PC-9 (cell line): ENCODE measurements at regions not wholly inside any gene's neighbourhood (a gene's known extent, or its start where the extent isn't known, plus 50 kb on each side); places are given as distances from the start of the nearest gene placed in this dataset.

Source experiments
- CTCF ChIP-seq: fragments of 200-600 bp; sonication (generic); conservative IDR thresholded peaks from 2 replicates; pipeline ENCODE4 v1.6.1; 2017; ENCODE audit warnings: mixed run types, antibody characterized with exemption, mild to moderate bottlenecking, moderate library complexity
- EZH2 ChIP-seq: fragments of 200-600 bp; sonication (generic); IDR thresholded peaks from 2 replicates; pipeline ENCODE4 v1.8.0; 2017; ENCODE audit warnings: antibody characterized with exemption, low read depth

- TF ChIP-seq CTCF, result no peak
- no peak for TF ChIP-seq EZH2
These were observed 131.1 kb downstream of the CRYBB2 start for GRCh38 chr22:25350551-25350971.
